Small intestine (tissue), 7 donors: ENCODE measurements at regions not wholly inside any gene's neighbourhood (a gene's known extent, or its start where the extent isn't known, plus 50 kb on each side); places are given as distances from the start of the nearest gene placed in this dataset.

Experiments
- DNase-seq, 2 donors: peaks; one replicate each; pipeline versions ENCODE4 v3.0.0 to v3.0.0-alpha.2; 2013
- FAIRE-seq: peaks from 2 replicates; lab custom pipeline; 2012; peaks lifted over from hg19 to GRCh38; lab: Jason Lieb, UNC
- H3K27ac ChIP-seq, 3 donors: one replicate each; pipeline ENCODE4 v1.5.1; 2013; ENCODE audit warnings: low read length in 2 of 3, mild to moderate bottlenecking in 2 of 3, control low read depth in 1 of 3, inconsistent platforms in 1 of 3, low read depth in 1 of 3, moderate library complexity in 1 of 3
- H3K27me3 ChIP-seq, 3 donors: one replicate each; pipeline ENCODE4 v1.6.1; 2013; ENCODE audit warnings: low read length in 3 of 3, inconsistent platforms in 1 of 3; ENCODE audit not compliant: control insufficient read depth in 3 of 3, insufficient read depth in 3 of 3
- H3K36me3 ChIP-seq, 3 donors: one replicate each; pipeline ENCODE4 v1.6.1; 2013; ENCODE audit warnings: low read length in 3 of 3, inconsistent platforms in 1 of 3, low read depth in 1 of 3, mild to moderate bottlenecking in 1 of 3, moderate library complexity in 1 of 3; ENCODE audit not compliant: control insufficient read depth in 3 of 3, insufficient read depth in 2 of 3
- H3K4me1 ChIP-seq, 3 donors: one replicate each; pipeline ENCODE4 v1.6.1; 2013; ENCODE audit warnings: low read length in 2 of 3, inconsistent platforms in 1 of 3, low read depth in 1 of 3, mild to moderate bottlenecking in 1 of 3, moderate library complexity in 1 of 3; ENCODE audit not compliant: control insufficient read depth in 3 of 3, insufficient read depth in 2 of 3
- H3K4me3 ChIP-seq, 3 donors: one replicate each; pipeline ENCODE4 v1.5.1; 2013; ENCODE audit warnings: low read length in 3 of 3, control low read depth in 1 of 3, inconsistent platforms in 1 of 3, low read depth in 1 of 3, mild to moderate bottlenecking in 1 of 3, moderate library complexity in 1 of 3
- H3K9me3 ChIP-seq, 2 donors: one replicate each; pipeline ENCODE4 v1.6.1; 2013; ENCODE audit warnings: low read depth in 1 of 2, low read length in 1 of 2; ENCODE audit not compliant: control insufficient read depth in 2 of 2, insufficient read depth in 1 of 2
- WGBS, 3 donors: extraction: QIAGEN DNeasy Blood & Tissue Kit; methylation state at CpG; one replicate each; pipeline ENCODE4 v1.1.7; 2013; 5-methylcytosine and 5-hydroxymethylcytosine counted together
- donor health status: healthy with polysubstance abuse.
- donor health status: control.
- donor health status: control.
- donor health status: Bipolar disorder and iron deficiency.
- donor health status: healthy.

DNA sequence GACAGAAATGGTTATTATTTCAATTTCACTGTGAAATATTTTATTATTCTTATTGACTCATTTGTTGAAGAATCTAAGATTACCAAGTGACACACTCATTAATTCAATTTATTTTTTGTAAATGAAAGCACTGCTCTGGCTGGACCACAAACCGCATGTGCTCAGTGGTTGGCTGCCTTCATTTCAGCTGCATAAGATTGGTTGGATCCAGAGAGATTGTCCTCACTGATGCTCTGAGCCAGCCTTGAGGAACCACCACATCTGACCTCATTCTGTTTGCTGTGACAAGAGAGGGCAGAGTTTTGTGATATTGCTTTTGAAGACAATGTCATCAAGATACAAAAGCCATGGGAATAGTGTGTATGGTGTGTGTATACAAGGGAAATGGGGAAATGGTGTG lies 192.1 kb downstream of the CYRIA start:
- H3K4me1 ChIP-seq = no peaks in the 10 kb centered on the region
- FAIRE-seq (no peak), DNase-seq (no peak)
- no peak overlapping the region for H3K27ac ChIP-seq
- no peaks in the 10 kb centered on the region for H3K27me3 ChIP-seq
- H3K4me3 ChIP-seq = no peak overlapping the region
- H3K9me3 ChIP-seq = no peaks in the 10 kb centered on the region
- WGBS, 3 donors = 94 to 100% (median 95%) methylated on average over 1 of the region's 1 CpG
- H3K36me3 ChIP-seq = no peaks in the 10 kb centered on the region

DNA sequence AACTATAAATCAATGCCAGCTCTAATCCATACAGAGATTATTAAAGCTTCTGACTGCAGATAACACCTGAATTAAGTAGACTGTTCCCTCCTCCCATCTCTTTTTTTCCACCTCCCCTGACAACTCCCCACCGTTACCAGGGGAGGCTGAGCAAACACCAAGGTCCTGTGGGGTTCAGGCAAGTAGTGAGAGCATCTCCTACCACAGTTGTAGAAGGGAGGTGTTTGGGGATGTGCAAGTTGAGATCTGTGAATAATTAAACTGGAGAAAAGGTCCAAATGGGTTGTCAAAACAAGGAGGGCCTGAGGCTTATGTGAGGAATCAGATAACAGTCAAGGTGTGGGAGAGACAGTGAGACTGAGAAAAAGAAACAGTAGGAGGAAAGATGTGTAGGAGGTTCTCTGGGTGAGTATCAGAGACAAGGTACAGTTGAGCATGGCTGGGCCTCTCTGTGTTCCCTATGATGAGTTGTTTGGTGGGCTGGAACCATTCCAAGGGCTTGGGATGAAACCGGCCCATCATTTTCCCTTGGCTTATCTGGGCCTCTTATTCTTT lies 194.6 kb downstream of the CYRIA start:
- 79 to 89% (median 84%) methylated on average over 2 of the region's 2 CpGs for WGBS, 3 donors
- no peak for DNase-seq
- no peak for FAIRE-seq
- Histone ChIP-seq H3K36me3 (no peaks in the 10 kb centered on the region), H3K4me1 (no peaks in the 10 kb centered on the region), H3K27ac (no peak overlapping the region), H3K4me3 (no peak overlapping the region), H3K27me3 (no peaks in the 10 kb centered on the region), H3K9me3 (no peaks in the 10 kb centered on the region)

DNA sequence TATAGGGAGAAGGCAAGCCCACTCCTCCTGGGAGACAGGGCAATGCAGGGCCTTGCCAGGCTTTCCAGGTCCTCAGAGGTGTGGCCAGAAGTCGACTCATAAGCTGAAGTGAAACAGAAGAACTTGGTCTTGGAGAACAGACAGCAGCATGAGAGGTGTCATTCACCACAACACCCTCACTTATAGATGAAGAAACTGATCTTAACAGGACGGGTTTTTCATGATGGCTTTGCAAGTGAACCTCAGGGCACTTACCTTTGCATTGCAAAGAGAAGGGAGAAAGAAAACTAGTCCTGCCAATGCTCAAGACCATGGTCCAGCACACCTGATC lies 198.8 kb downstream of the CYRIA start:
- Histone ChIP-seq H3K4me1 (peaks cover 0 to 2% (median 0%) of the 10 kb centered on the region in 3 donors), H3K27ac (no peak overlapping the region), H3K4me3 (no peak overlapping the region), H3K9me3 (no peaks in the 10 kb centered on the region), H3K27me3 (no peaks in the 10 kb centered on the region), H3K36me3 (no peaks in the 10 kb centered on the region)
- no peak for FAIRE-seq
- DNase-seq = no peak
- 49 to 64% (median 57%) methylated on average over 2 of the region's 2 CpGs for WGBS, 3 donors

DNA sequence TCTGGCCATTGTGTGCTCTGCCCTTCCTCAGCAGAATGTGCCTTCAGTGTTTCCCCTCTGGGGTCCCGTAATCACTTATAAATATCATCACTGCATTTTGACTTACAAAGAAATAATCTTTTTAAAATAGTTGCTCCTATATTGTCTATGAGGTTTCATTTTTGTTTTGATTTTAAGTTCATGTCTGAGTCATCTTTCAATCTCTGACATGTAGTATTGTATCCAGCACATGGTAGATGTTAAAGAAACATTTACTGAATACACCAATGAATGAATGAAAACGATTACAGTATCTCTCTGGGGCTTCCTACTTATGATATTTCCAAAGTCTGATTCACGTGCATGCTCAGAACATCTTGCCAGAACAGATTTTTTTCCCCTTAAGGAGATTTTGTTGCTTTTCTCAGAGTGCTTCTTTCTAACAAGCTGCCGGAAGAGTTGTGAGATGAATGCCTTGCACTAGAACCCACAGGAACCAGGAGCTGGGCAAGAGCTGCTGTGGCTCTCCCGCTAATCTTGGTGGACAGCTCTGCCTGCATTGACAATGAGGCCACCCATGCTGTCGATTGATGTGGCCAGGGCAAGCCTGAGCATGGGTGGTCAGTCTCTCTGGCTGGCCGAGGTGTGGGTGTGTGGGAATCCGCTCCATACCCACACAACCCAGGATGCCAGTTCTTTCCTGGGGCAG lies 199.4 kb downstream of the CYRIA start:
- H3K9me3 ChIP-seq = no peaks in the 10 kb centered on the region
- no peaks in the 10 kb centered on the region for H3K27me3 ChIP-seq
- no peaks in the 10 kb centered on the region for H3K36me3 ChIP-seq
- DNase-seq (no peak), FAIRE-seq (no peak)
- WGBS, 3 donors = 78 to 88% (median 79%) methylated on average over 8 of the region's 8 CpGs
- H3K4me3 ChIP-seq = no peak overlapping the region
- H3K27ac ChIP-seq = no peak overlapping the region
- H3K4me1 ChIP-seq = peaks cover 0 to 2% (median 0%) of the 10 kb centered on the region in 3 donors

DNA sequence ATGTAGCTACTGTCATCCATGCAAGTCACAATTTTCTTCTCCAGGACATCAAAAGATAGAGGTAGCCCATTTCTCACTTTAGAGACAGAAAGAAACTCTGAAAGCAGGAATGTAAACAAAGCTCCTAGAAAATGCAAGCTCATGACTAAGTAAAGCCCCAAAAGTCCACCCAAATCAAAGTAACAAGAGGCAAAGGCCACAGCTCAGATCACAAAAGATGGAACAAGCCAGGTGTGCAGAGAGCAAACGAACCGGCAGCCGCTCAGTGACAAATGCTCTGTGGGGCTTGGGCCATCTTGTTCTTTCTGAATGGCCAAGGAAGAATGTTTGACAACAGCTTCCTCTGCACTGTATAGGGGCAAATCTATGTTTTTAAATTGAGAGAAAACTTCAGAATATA lies 201.0 kb downstream of the CYRIA start:
- no peak for FAIRE-seq
- WGBS, 3 donors = 48 to 54% (median 52%) methylated on average over 3 of the region's 3 CpGs
- H3K27me3 ChIP-seq = no peaks in the 10 kb centered on the region
- no peaks in the 10 kb centered on the region for H3K9me3 ChIP-seq
- peaks cover 0 to 2% (median 0%) of the 10 kb centered on the region in 3 donors for H3K4me1 ChIP-seq
- H3K4me3 ChIP-seq = no peak overlapping the region
- no peak overlapping the region for H3K27ac ChIP-seq
- no peak for DNase-seq
- no peaks in the 10 kb centered on the region for H3K36me3 ChIP-seq

DNA sequence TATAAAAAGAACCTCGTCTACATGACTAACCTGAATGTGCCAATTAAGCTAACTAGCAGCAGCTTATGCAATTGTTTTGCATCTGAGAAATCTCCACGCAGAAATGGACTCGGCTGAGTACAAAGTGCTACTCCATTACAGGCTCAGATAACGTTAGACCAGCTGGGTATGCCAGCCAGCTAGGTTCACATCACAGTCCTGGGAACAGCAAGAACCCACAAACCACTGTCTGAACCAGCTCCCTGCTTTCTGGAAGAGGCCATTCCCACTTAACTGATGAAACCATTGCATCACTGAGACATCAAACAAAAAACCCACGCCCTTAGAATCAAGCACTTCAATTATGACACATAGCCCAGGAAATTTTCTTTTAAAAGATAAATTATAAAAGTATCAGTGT lies 202.7 kb downstream of the CYRIA start:
- peak; percentile 56 to 58 for DNase-seq
- no peak for FAIRE-seq
- H3K9me3 ChIP-seq = peaks cover 0 to 4% of the 10 kb centered on the region in 2 donors
- H3K36me3 ChIP-seq = no peaks in the 10 kb centered on the region
- 14 to 41% (median 15%) methylated on average over 5 of the region's 5 CpGs for WGBS, 3 donors
- H3K27ac ChIP-seq = no peak overlapping the region
- H3K4me1 ChIP-seq = peaks cover 0 to 2% (median 0%) of the 10 kb centered on the region in 3 donors
- no peak overlapping the region for H3K4me3 ChIP-seq
- no peaks in the 10 kb centered on the region for H3K27me3 ChIP-seq

DNA sequence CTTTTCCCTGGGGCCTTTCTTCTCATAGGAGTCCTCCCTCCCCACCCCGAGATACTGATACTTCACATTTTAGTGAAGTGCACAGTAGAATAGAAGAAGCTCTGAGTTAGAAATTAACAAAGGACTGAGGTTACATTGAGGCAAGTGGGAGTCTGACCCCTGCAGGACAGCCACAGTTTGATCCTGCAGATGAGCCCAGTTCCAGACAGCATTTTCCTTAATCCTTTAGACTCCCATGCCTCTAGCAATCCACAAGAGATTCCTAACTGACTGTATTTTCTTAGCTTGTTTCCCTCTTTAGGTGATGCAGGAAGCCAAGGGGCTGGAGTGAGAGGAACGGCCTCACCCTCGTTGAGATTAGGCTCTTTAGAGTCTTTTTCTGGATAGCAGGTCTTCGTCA lies 204.0 kb downstream of the CYRIA start:
- no peak overlapping the region for H3K4me3 ChIP-seq
- H3K9me3 ChIP-seq = peaks cover 0 to 7% of the 10 kb centered on the region in 2 donors
- FAIRE-seq (no peak), DNase-seq (no peak)
- peaks cover 0 to 2% (median 0%) of the 10 kb centered on the region in 3 donors for H3K4me1 ChIP-seq
- H3K36me3 ChIP-seq = no peaks in the 10 kb centered on the region
- no peak overlapping the region for H3K27ac ChIP-seq
- no peaks in the 10 kb centered on the region for H3K27me3 ChIP-seq
- WGBS, 3 donors = 81 to 91% (median 87%) methylated on average over 4 of the region's 4 CpGs

DNA sequence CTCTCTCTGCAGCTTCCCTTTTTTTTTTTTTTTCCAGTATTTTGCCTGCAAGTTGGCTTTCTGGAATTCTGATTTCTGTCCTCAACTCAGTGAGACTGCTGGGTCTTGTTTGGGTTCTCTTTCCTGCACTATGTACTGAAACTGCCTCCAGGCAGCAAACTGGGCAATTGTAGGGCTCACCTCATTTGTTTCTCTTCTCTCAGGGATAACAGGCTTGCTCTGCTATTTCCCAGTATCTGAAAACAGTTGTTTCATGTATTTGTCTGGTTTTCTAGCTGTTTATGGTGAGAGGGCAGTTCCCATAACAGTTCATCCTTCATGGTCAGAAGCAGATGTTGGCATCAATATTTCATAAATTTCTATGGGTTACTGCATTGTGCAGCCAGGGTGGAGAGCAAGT lies 206.0 kb downstream of the CYRIA start:
- peaks cover 0 to 3% (median 0%) of the 10 kb centered on the region in 3 donors for H3K4me1 ChIP-seq
- DNase-seq (no peak), FAIRE-seq (no peak)
- H3K27me3 ChIP-seq = no peaks in the 10 kb centered on the region
- H3K27ac ChIP-seq = no peak overlapping the region
- H3K9me3 ChIP-seq = peaks cover 0 to 7% of the 10 kb centered on the region in 2 donors
- no peak overlapping the region for H3K4me3 ChIP-seq
- no peaks in the 10 kb centered on the region for H3K36me3 ChIP-seq

DNA sequence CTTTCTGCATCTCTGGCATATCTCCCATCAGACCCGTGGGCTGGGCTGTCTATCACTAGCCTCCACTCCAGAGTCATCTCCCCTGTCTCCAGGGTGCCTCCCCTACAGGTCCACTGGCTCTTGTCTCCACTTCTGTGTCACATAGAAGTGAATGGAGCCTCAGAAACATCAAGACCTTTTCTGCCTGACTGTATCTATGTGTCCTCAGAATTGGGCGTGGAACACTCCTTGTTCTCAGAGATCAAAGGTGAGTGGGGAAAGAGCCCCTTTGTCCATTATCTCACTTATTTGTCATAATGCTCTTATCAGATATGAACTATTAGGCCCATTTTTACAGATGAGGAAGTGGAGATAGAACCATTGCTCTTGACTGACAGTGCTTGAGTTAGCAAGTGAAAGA lies 211.0 kb downstream of the CYRIA start:
- WGBS, 3 donors = 37 to 73% (median 61%) methylated on average over 2 of the region's 2 CpGs
- no peak overlapping the region for H3K4me3 ChIP-seq
- H3K4me1 ChIP-seq = peaks cover 0 to 3% (median 0%) of the 10 kb centered on the region in 3 donors
- H3K27ac ChIP-seq = no peak overlapping the region
- no peaks in the 10 kb centered on the region for H3K36me3 ChIP-seq
- H3K27me3 ChIP-seq = no peaks in the 10 kb centered on the region
- DNase-seq (peak in 1 of 2 donors; percentile 27), FAIRE-seq (no peak)
- peaks cover 0 to 7% of the 10 kb centered on the region in 2 donors for H3K9me3 ChIP-seq
